K562 (cell line): ENCODE measurements at regions not wholly inside any gene's neighbourhood (a gene's known extent, or its start where the extent isn't known, plus 50 kb on each side); places are given as distances from the start of the nearest gene placed in this dataset.

Source experiments
- BRF2 ChIP-seq: IDR thresholded peaks from 3 replicates; pipeline ENCODE4 v1.6.1; 2011; ENCODE audit warnings: borderline replicate concordance, mild to moderate bottlenecking; ENCODE audit not compliant: insufficient read length, insufficient read depth
- E2F1 ChIP-seq: sonication (generic); formaldehyde crosslinking; IDR thresholded peaks from 2 replicates; pipeline ENCODE4 v1.8.1; 2023; ENCODE audit warnings: mild to moderate bottlenecking, missing genetic modification reagents, moderate library complexity
- JUNB ChIP-seq: fragments of 450-650 bp; formaldehyde crosslinking; conservative IDR thresholded peaks from 2 replicates; pipeline ENCODE4 v1.4.0; 2020; ENCODE audit warnings: mild to moderate bottlenecking
- MLLT1 ChIP-seq, 2 experiments: fragments of 450-650 bp; IDR thresholded peaks; 2 replicates each; pipeline ENCODE4 v1.6.1; 2016
- MXI1 ChIP-seq: IDR thresholded peaks from 2 replicates; pipeline ENCODE4 v1.6.1; 2011; ENCODE audit warnings: low read depth, mild to moderate bottlenecking, improper control_type of control experiment, low read length
- NKRF ChIP-seq: fragments of 450-650 bp; IDR thresholded peaks from 2 replicates; pipeline ENCODE4 v1.6.1; 2016; ENCODE audit warnings: borderline replicate concordance
- NR0B1 ChIP-seq: fragments of 450-650 bp; IDR thresholded peaks from one replicate; pipeline ENCODE4 v1.6.1; 2018; ENCODE audit warnings: mild to moderate bottlenecking, moderate library complexity; ENCODE audit not compliant: partially characterized antibody
- SMAD2 ChIP-seq: fragments of 150-350 bp; IDR thresholded peaks from 2 replicates; pipeline ENCODE4 v1.6.1; 2014; ENCODE audit warnings: low read depth, mild to moderate bottlenecking, low read length
- SMARCC2 ChIP-seq: fragments of 450-650 bp; IDR thresholded peaks from 2 replicates; pipeline ENCODE4 v1.6.1; 2017; ENCODE audit warnings: antibody characterized with exemption, moderate library complexity, mild to moderate bottlenecking, low read depth
- SPI1 ChIP-seq: IDR thresholded peaks from 2 replicates; pipeline ENCODE4 v1.6.1; 2011; ENCODE audit warnings: low read depth, low read length, control low read depth, borderline replicate concordance
- SRSF3 ChIP-seq: fragments of 200-400 bp; formaldehyde crosslinking; IDR thresholded peaks from 2 replicates; pipeline ENCODE4 v1.6.1; 2016; ENCODE audit warnings: mild to moderate bottlenecking, low read length, moderate library complexity; ENCODE audit not compliant: insufficient read depth
- THRB ChIP-seq: fragments of 450-650 bp; formaldehyde crosslinking; conservative IDR thresholded peaks from 2 replicates; pipeline ENCODE4 v1.4.0; 2022; ENCODE audit warnings: mild to moderate bottlenecking, missing genetic modification characterization
- TRIM24 ChIP-seq, 2 experiments: fragments of 450-650 bp; IDR thresholded peaks; 2 replicates each; pipeline ENCODE4 v1.6.1; 2016
- ZNF232 ChIP-seq: sonication (generic); formaldehyde crosslinking; IDR thresholded peaks from 2 replicates; pipeline ENCODE4 v1.8.0; 2022; ENCODE audit warnings: mild to moderate bottlenecking, missing genetic modification reagents
- ZNF263 ChIP-seq: sonication (generic); formaldehyde crosslinking; IDR thresholded peaks from 2 replicates; pipeline ENCODE4 v1.8.0; 2022; ENCODE audit warnings: mild to moderate bottlenecking, missing genetic modification reagents, borderline replicate concordance
- ZNF431 ChIP-seq: sonication (generic); formaldehyde crosslinking; IDR thresholded peaks from 2 replicates; pipeline ENCODE4 v1.8.0; 2022; ENCODE audit warnings: mild to moderate bottlenecking, missing genetic modification reagents

GRCh38 chr13:80684217-80684991 lies 343.5 kb upstream of the SPRY2 start (continued):
- TF ChIP-seq BRF2 (no peak), MXI1 (no peak), SRSF3 (no peak), NKRF (no peak), JUNB (CRISPR knock-in tag) (0 out of 2 replicates have a peak, but pooled peaks have one; percentile 25), NR0B1 (no peak), ZNF431 (CRISPR knock-in tag) (no peak), SMAD2 (no peak), MLLT1 (IDR thresholded peaks at IDR 0.05) (peak in 1 of 2 experiments; percentile 29; a peak in 1 of 4 replicates), E2F1 (CRISPR knock-in tag) (no peak), THRB (CRISPR knock-in tag) (no peak; the same call in 1 of the 2 replicates), SPI1 (no peak), SMARCC2 (no peak), ZNF232 (CRISPR knock-in tag) (no peak), ZNF263 (CRISPR knock-in tag) (no peak), TRIM24 (IDR thresholded peaks at IDR 0.05) (no peak)
